H1 (cell line): ENCODE measurements at regions not wholly inside any gene's neighbourhood (a gene's known extent, or its start where the extent isn't known, plus 50 kb on each side); places are given as distances from the start of the nearest gene placed in this dataset.
A peak's percentile ranks its signal among the peaks of the same experiment; 100 is the strongest.
"Not testable (repeated sequence)": the region's sequence is repeated elsewhere in the genome, so short reads cannot be mapped to it uniquely, and the experiment has no call there.

Experiments
- CTCF ChIA-PET: fragments of 300-600 bp; sonication (Branson Sonifier 250); formaldehyde crosslinking; loops from one replicate; lab custom pipeline; 2021; ENCODE audit not compliant: partially characterized antibody; lab: Charles Lee
- POLR2A ChIA-PET: fragments of 300-600 bp; sonication (Branson Sonifier 250); formaldehyde crosslinking; loops from one replicate; lab custom pipeline; 2021; ENCODE audit warnings: inconsistent platforms; ENCODE audit not compliant: partially characterized antibody; lab: Charles Lee
- DNase-seq, 2 experiments: peaks; one replicate each; pipeline versions ENCODE4 v3.0.0 to v3.0.0-alpha.2; 2010 to 2022; ENCODE audit warnings: low spot score in 2 of 2, low read depth in 1 of 2, mixed read lengths in 1 of 2
- FAIRE-seq: peaks from 2 replicates; lab custom pipeline; 2011; peaks lifted over from hg19 to GRCh38; lab: Jason Lieb, UNC
- H2AFZ ChIP-seq: 2 replicates; pipeline ENCODE4 v1.8.1; 2012; ENCODE audit warnings: low read length, inconsistent platforms
- H2AK5ac ChIP-seq: 2 replicates; pipeline ENCODE4 v1.6.1; 2013; ENCODE audit warnings: low read depth, low read length
- H2BK120ac ChIP-seq: replicated peaks from 2 replicates; pipeline ENCODE3; 2013; ENCODE audit warnings: low read depth, low read length, inconsistent platforms
- H2BK12ac ChIP-seq: 2 replicates; pipeline ENCODE4 v1.6.1; 2013; ENCODE audit warnings: low read depth, low read length
- H2BK15ac ChIP-seq: 2 replicates; pipeline ENCODE4 v1.6.1; 2013; ENCODE audit warnings: low read length
- H2BK20ac ChIP-seq: 2 replicates; pipeline ENCODE4 v1.6.1; 2013; ENCODE audit warnings: low read length
- H2BK5ac ChIP-seq: 2 replicates; pipeline ENCODE4 v1.6.1; 2013; ENCODE audit warnings: low read depth, low read length
- H3K14ac ChIP-seq: 2 replicates; pipeline ENCODE4 v1.6.1; 2013; ENCODE audit warnings: inconsistent platforms; ENCODE audit not compliant: insufficient read length
- H3K18ac ChIP-seq: 2 replicates; pipeline ENCODE4 v1.6.1; 2013; ENCODE audit warnings: low read length; ENCODE audit errors: extremely low read depth
- H3K23ac ChIP-seq: 2 replicates; pipeline ENCODE4 v1.6.1; 2013; ENCODE audit warnings: inconsistent platforms; ENCODE audit not compliant: insufficient read length
- H3K23me2 ChIP-seq: 2 replicates; pipeline ENCODE4 v1.6.1; 2013; ENCODE audit warnings: low read depth, low read length
- H3K27ac ChIP-seq: 2 replicates; pipeline ENCODE4 v1.6.1; 2011; ENCODE audit warnings: low read depth, low read length, inconsistent platforms
- H3K27me3 ChIP-seq, 4 experiments: replicated peaks in 1 of 4; 1 replicate in 1 of 4; 2 replicates in 3 of 4; pipeline versions ENCODE4 v1.6.1 to v1.8.1; 2011 to 2013; ENCODE audit warnings: low read length in 3 of 4, mild to moderate bottlenecking in 3 of 4, inconsistent platforms in 2 of 4, mixed read lengths in 2 of 4, moderate library complexity in 1 of 4; ENCODE audit not compliant: control insufficient read depth in 3 of 4, insufficient read depth in 3 of 4; ENCODE audit errors: extremely low read depth in 1 of 4
- H3K36me3 ChIP-seq, 4 experiments: 2 replicates each; pipeline versions ENCODE4 v1.6.1 to v1.8.1; 2011 to 2013; ENCODE audit warnings: mild to moderate bottlenecking in 4 of 4, low read length in 3 of 4, moderate library complexity in 2 of 4, control low read depth in 1 of 4, inconsistent platforms in 1 of 4; ENCODE audit not compliant: insufficient read depth in 4 of 4, control insufficient read depth in 2 of 4
- H3K4ac ChIP-seq: replicated peaks from 2 replicates; pipeline ENCODE3; 2013; ENCODE audit warnings: low read length, low read depth, mixed read lengths, inconsistent platforms; ENCODE audit not compliant: insufficient read length
- H3K4me1 ChIP-seq, 4 experiments: replicated peaks in 1 of 4; 1 replicate in 1 of 4; 2 replicates in 3 of 4; pipeline versions ENCODE4 v1.6.1 to v1.8.1; 2011 to 2013; ENCODE audit warnings: low read length in 3 of 4, inconsistent platforms in 2 of 4, mixed read lengths in 1 of 4; ENCODE audit not compliant: insufficient read depth in 4 of 4, control insufficient read depth in 3 of 4
- H3K4me2 ChIP-seq, 2 experiments: 2 replicates each; pipeline versions ENCODE4 v1.6.1 to v1.8.1; 2011 to 2013; ENCODE audit warnings: low read depth in 2 of 2, low read length in 2 of 2, control low read depth in 1 of 2, inconsistent platforms in 1 of 2, mild to moderate bottlenecking in 1 of 2; ENCODE audit not compliant: insufficient read depth in 1 of 2
- H3K4me3 ChIP-seq, 4 experiments: fragments of 200-600, 300-600 bp in 1 of 4; sonication (generic), shearing (Covaris generic), sonication (Bioruptor Twin) in 1 of 4; 2 replicates each; pipeline versions ENCODE4 v1.5.1 to v1.8.1; 2011 to 2016; ENCODE audit warnings: low read length in 4 of 4, low read depth in 3 of 4, control low read depth in 2 of 4, inconsistent platforms in 2 of 4, mild to moderate bottlenecking in 2 of 4, mixed read lengths in 1 of 4, moderate library complexity in 1 of 4; ENCODE audit not compliant: insufficient read depth in 2 of 4; ENCODE audit errors: extremely low read depth in 1 of 4
- H3K56ac ChIP-seq: replicated peaks from 2 replicates; pipeline ENCODE3; 2013; ENCODE audit warnings: low read depth, mild to moderate bottlenecking, mixed read lengths, low read length, inconsistent platforms; ENCODE audit not compliant: insufficient read length
- H3K79me1 ChIP-seq: 2 replicates; pipeline ENCODE4 v1.6.1; 2013; ENCODE audit warnings: low read depth, low read length, control low read depth
- H3K79me2 ChIP-seq, 2 experiments: 2 replicates each; pipeline versions ENCODE4 v1.6.1 to v1.8.1; 2012 to 2013; ENCODE audit warnings: low read length in 2 of 2, mild to moderate bottlenecking in 2 of 2, inconsistent platforms in 1 of 2; ENCODE audit not compliant: insufficient read depth in 2 of 2, control insufficient read depth in 1 of 2
- H3K9ac ChIP-seq, 4 experiments: replicated peaks in 1 of 4; 1 replicate in 1 of 4; 2 replicates in 3 of 4; pipeline versions ENCODE4 v1.6.1 to v1.8.1; 2011 to 2013; ENCODE audit warnings: low read depth in 3 of 4, low read length in 3 of 4, control low read depth in 2 of 4, mild to moderate bottlenecking in 2 of 4, moderate library complexity in 2 of 4, inconsistent platforms in 1 of 4; ENCODE audit errors: extremely low read depth in 1 of 4
- H3K9me3 ChIP-seq, 2 experiments: 2 replicates each; pipeline versions ENCODE4 v1.6.1 to v1.8.1; 2012 to 2013; ENCODE audit warnings: mild to moderate bottlenecking in 2 of 2, moderate library complexity in 2 of 2, control low read depth in 1 of 2, inconsistent platforms in 1 of 2, low read depth in 1 of 2, low read length in 1 of 2, mixed read lengths in 1 of 2; ENCODE audit not compliant: insufficient read depth in 2 of 2
- H4K20me1 ChIP-seq, 2 experiments: replicated peaks in 1 of 2; 2 replicates each; pipeline versions ENCODE3 to v1.8.1; 2011 to 2013; ENCODE audit warnings: inconsistent platforms in 2 of 2, low read length in 2 of 2, mild to moderate bottlenecking in 1 of 2; ENCODE audit not compliant: insufficient read depth in 2 of 2, control insufficient read depth in 1 of 2
- H4K5ac ChIP-seq: 2 replicates; pipeline ENCODE4 v1.6.1; 2013; ENCODE audit warnings: low read length, low read depth, mixed read lengths, inconsistent platforms; ENCODE audit not compliant: insufficient read length
- H4K8ac ChIP-seq: 2 replicates; pipeline ENCODE4 v1.8.0; 2013; ENCODE audit warnings: mild to moderate bottlenecking, moderate library complexity, low read length, inconsistent platforms; ENCODE audit not compliant: insufficient read depth; ENCODE audit errors: extremely low read depth
- H4K91ac ChIP-seq: replicated peaks from 2 replicates; pipeline ENCODE3; 2013; ENCODE audit warnings: low read length, mixed read lengths, inconsistent platforms; ENCODE audit not compliant: insufficient read length
- WGBS, 2 experiments: shearing (Covaris generic) in 1 of 2; methylation state at CpG; one replicate each; pipeline versions ENCODE4 v1.1.6 to v1.1.7; 2013 to 2015; ENCODE audit warnings: low lambda C conversion rate in 2 of 2, mixed read lengths in 2 of 2, inconsistent platforms in 1 of 2, low coverage in 1 of 2, missing lambda C conversion rate in 1 of 2; ENCODE audit not compliant: insufficient replicate concordance in 2 of 2, insufficient coverage in 1 of 2, insufficient read length in 1 of 2; ENCODE audit errors: extremely low coverage in 1 of 2, missing lambda C conversion rate in 1 of 2; 5-methylcytosine and 5-hydroxymethylcytosine counted together

GRCh38 chr10:78468731-78469130 lies 435.1 kb downstream of the RPS24 start:
- H2AFZ ChIP-seq, CTCF ChIA-PET, H3K79me2 ChIP-seq, H2AK5ac ChIP-seq, H3K36me3 ChIP-seq, H2BK120ac ChIP-seq, POLR2A ChIA-PET, H3K23ac ChIP-seq, H3K9me3 ChIP-seq, H3K56ac ChIP-seq, H3K14ac ChIP-seq, H3K4me3 ChIP-seq, H2BK12ac ChIP-seq, H4K8ac ChIP-seq, H3K27me3 ChIP-seq, H3K4ac ChIP-seq, FAIRE-seq, H3K18ac ChIP-seq, H3K79me1 ChIP-seq, H2BK20ac ChIP-seq, H2BK15ac ChIP-seq, H3K27ac ChIP-seq, H4K91ac ChIP-seq, H2BK5ac ChIP-seq, H3K4me2 ChIP-seq, H4K5ac ChIP-seq, H3K23me2 ChIP-seq, H3K9ac ChIP-seq, H4K20me1 ChIP-seq: not testable (repeated sequence)
- peaks cover 1 to 15% (median 8%) of the 10 kb centered on the region in 4 experiments; a peak in 5 of 7 replicates for H3K4me1 ChIP-seq
- WGBS, 2 experiments, result 100% methylated on average over 1 of the region's 26 CpGs; no CpG with 5 or more reads in 1 of the 2 experiments
- peak in 1 of 2 experiments; percentile 27 for DNase-seq
